ENCODE measurements at regions not wholly inside any gene's neighbourhood (a gene's known extent, or its start where the extent isn't known, plus 50 kb on each side); places are given as distances from the start of the nearest gene placed in this dataset.

DNA sequence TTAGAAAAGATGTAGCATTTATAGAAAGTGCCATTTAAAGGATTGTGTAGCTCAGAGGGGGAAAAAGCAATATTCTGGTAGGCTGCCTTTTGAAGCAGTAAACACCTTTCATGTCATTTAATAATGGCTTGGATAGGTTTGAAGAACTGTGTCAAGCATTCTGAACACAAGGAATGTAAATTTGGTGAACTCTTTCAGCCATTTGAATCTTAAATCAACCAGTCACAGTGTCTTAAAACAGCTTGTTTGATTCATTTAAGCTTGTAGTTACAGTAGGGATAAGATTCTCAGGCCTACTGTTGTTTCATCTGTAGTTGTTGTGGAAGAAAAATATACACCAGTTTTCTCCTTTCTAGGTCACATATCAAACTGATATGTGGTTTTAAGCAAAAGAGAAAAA, 299.4 kb upstream of the NOVA1 start:
- peaks cover 26% of the 10 kb centered on the region for H3K9me3 Mint-ChIP-seq
- H3K4me3 Mint-ChIP-seq, result no peak overlapping the region
- no peaks in the 10 kb centered on the region for H3K4me1 Mint-ChIP-seq (ENCODE audit: low read depth)
- H3K36me3 Mint-ChIP-seq (ENCODE audit: low read depth), result no peaks in the 10 kb centered on the region
- H3K27ac Mint-ChIP-seq, result no peak overlapping the region
- H3K27me3 Mint-ChIP-seq (ENCODE audit: low read depth), result no peaks in the 10 kb centered on the region

DNA sequence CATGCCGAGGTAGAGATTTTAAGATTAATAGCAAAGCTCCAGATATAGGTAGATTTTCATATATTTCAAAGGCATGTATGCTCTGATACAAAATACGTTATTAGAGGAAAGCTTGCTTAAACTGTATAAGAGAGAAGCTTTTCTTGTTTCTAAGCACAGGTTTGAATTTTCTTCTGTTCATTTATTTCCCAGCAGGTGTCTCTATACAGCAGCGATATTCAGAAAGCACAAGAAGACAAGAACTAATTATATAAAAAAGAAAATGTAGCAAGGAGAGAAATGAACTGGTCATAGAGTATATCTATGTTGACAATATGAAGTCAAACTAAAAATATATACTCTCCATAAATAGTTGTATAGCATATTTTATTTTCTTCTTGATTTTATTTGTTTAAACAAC, 307.4 kb upstream of the NOVA1 start:
- Mint-ChIP-seq H3K27ac (no peak overlapping the region), H3K4me3 (no peak overlapping the region), H3K27me3 (ENCODE audit: low read depth) (no peaks in the 10 kb centered on the region), H3K36me3 (ENCODE audit: low read depth) (no peaks in the 10 kb centered on the region), H3K9me3 (peaks cover 16% of the 10 kb centered on the region), H3K4me1 (ENCODE audit: low read depth) (no peaks in the 10 kb centered on the region)

DNA sequence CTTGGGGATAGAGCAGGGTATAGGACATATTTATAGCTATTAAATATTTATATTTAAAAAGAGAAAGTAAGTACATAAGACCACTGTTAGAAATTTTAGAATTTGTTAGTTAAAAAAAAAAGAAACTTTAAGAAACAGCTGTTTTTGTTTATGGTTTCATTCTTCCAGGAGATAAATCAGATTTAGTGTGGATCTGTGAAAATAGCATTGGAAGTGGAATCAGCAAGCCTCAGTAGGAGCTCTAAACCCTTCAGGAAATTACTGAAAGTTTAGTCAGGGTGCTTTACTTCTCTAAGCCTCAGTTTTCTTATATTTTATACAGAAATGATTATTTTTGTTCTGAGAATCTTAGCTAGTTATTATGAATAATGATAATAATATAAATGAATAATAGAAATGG, 316.0 kb upstream of the NOVA1 start:
- Mint-ChIP-seq H3K27ac (no peak overlapping the region), H3K9me3 (peaks cover 23% of the 10 kb centered on the region), H3K4me1 (ENCODE audit: low read depth) (no peaks in the 10 kb centered on the region), H3K27me3 (ENCODE audit: low read depth) (no peaks in the 10 kb centered on the region), H3K4me3 (no peak overlapping the region), H3K36me3 (ENCODE audit: low read depth) (no peaks in the 10 kb centered on the region)

DNA sequence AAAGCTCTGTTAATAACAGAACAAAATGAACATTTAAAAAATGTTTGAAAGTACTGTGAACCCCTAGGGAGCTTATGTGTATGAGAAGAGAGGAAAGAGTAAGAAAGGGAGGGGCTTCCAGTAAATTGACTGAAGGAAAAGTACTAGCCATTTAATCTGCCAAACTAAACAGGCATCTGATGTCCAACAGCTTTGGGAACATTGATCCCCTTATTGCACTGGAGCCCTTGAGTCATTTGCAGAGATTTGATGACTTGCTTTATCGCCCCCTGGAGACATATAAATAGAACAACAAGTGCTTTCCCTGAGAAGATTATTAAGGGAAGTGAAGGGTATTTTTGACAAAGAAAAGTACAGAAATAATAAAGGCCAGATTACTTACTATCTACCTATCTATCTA, 319.3 kb upstream of the NOVA1 start:
- Mint-ChIP-seq H3K4me1 (ENCODE audit: low read depth) (no peaks in the 10 kb centered on the region), H3K27ac (no peak overlapping the region), H3K9me3 (peaks cover 44% of the 10 kb centered on the region), H3K27me3 (ENCODE audit: low read depth) (no peaks in the 10 kb centered on the region), H3K4me3 (no peak overlapping the region), H3K36me3 (ENCODE audit: low read depth) (no peaks in the 10 kb centered on the region)

DNA sequence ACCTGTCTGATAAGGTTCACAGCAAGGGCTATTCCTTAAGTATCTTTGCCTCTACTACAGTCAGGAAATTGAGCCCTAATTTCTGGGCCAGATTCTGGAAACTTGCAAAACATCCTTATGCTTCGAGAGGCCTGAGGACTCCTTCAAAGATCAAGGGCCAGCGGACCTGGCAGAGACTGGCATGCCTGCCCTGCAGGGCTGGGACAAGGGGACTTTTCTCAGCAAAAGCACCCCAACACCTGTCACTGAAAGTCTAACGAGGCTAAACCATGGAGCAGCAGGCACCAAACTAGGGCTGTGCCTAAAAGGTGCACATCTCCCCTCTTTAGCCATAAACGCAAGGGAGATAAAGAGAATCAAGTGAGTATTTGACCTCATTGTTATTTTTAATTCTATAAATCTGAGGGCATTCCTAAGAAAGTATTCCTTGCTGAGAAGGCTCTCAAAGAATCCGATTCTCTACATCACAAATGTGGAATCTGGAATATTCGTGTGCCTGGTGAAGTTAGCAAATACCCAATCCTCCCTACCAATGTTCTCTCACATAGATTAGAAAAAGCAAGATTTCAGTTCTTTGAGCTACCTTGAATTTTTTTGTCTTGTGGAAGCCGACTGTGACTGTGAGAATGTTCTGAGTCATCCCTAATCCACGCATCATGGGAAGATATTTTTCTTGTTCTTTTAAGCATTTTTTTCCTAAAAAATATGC, 328.2 kb upstream of the NOVA1 start:
- Mint-ChIP-seq H3K27ac (no peak overlapping the region), H3K4me1 (ENCODE audit: low read depth) (no peaks in the 10 kb centered on the region), H3K4me3 (no peak overlapping the region), H3K36me3 (ENCODE audit: low read depth) (no peaks in the 10 kb centered on the region), H3K27me3 (ENCODE audit: low read depth) (no peaks in the 10 kb centered on the region), H3K9me3 (peaks cover 32% of the 10 kb centered on the region)

DNA sequence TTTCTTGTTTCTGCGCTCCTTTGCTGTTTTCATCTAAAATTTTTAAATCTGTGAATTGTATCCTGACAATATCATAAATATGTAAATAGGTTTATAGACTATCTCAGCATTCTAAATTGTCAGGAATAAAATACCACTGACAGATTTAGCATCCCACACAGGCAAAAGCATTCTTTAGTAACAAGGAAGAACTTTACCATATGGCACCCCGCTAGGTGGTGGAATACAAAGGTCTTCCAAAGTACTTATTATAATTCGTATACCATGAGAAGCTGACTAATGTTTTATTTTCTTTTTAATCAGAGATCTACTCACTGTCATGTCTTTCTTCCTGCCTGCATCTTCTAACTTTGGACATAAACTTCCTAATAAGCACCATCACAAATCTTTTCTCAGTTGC, 328.8 kb upstream of the NOVA1 start:
- H3K4me1 Mint-ChIP-seq (ENCODE audit: low read depth), result no peaks in the 10 kb centered on the region
- peaks cover 30% of the 10 kb centered on the region for H3K9me3 Mint-ChIP-seq
- no peaks in the 10 kb centered on the region for H3K27me3 Mint-ChIP-seq (ENCODE audit: low read depth)
- no peak overlapping the region for H3K27ac Mint-ChIP-seq
- no peak overlapping the region for H3K4me3 Mint-ChIP-seq
- no peaks in the 10 kb centered on the region for H3K36me3 Mint-ChIP-seq (ENCODE audit: low read depth)

DNA sequence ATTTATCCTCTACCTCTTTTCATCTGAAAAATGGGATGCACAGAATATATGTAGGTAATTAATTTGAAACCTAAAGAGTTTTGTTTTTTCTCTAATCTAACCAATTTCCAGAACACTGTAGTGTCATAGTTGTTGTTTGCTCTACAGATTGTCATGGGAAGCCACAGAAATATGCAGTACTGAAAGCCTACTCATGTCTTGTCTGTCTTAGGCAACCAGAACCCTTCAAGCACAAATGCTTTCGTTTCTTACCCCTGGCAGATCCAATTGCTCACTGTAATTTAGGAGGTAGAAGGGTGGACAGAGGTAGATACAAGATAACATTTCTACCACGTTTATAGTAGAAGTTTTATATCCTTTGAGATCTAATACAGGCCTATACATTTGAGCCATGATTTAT, 330.2 kb upstream of the NOVA1 start:
- H3K27ac Mint-ChIP-seq, result no peak overlapping the region
- H3K4me1 Mint-ChIP-seq (ENCODE audit: low read depth), result no peaks in the 10 kb centered on the region
- H3K27me3 Mint-ChIP-seq (ENCODE audit: low read depth), result no peaks in the 10 kb centered on the region
- no peak overlapping the region for H3K4me3 Mint-ChIP-seq
- peaks cover 39% of the 10 kb centered on the region for H3K9me3 Mint-ChIP-seq
- no peaks in the 10 kb centered on the region for H3K36me3 Mint-ChIP-seq (ENCODE audit: low read depth)

DNA sequence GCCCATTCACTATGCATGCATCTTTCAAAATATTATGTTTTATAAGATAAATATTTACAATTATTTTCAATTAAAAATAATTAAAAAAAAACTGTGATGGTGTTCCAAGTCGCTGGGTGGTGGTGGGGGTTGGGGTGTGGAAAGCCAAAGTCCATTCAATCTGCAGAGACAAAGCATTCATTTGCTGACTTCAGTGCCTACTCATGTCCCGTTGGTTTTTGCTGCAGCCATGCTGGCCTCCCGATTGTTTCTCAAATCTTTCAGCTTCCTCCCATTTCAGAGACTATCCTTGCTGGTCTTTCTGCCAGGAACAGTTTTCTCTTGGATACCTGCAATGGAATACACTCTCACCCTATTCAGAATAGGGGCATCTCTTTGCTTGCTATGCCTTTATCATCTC, 331.5 kb upstream of the NOVA1 start:
- Mint-ChIP-seq H3K27me3 (ENCODE audit: low read depth) (no peaks in the 10 kb centered on the region), H3K36me3 (ENCODE audit: low read depth) (peaks cover 1% of the 10 kb centered on the region), H3K4me3 (no peak overlapping the region), H3K9me3 (peaks cover 43% of the 10 kb centered on the region), H3K27ac (no peak overlapping the region), H3K4me1 (ENCODE audit: low read depth) (no peaks in the 10 kb centered on the region)

DNA sequence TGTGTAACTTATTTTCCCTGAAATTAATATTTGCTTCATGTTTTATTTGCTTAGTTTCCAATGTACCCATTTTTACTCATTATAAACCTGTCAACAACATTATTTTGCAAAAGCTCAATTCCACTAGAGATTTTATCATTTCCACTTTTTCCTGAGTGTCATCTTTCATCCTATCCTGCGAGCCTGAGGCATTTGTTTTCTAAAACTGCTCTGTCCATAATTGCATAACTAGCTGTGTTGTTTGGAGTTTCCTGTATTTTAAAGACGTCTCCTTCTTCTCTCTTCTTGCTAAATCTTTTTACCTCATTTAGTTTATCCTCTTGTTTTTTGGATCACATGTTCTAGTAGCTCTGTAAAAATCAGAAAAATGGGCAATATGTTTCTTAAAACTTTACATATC, 332.7 kb upstream of the NOVA1 start:
- Mint-ChIP-seq H3K9me3 (peaks cover 43% of the 10 kb centered on the region), H3K27me3 (ENCODE audit: low read depth) (no peaks in the 10 kb centered on the region), H3K4me3 (no peak overlapping the region), H3K27ac (no peak overlapping the region), H3K4me1 (ENCODE audit: low read depth) (no peaks in the 10 kb centered on the region), H3K36me3 (ENCODE audit: low read depth) (peaks cover 1% of the 10 kb centered on the region)

DNA sequence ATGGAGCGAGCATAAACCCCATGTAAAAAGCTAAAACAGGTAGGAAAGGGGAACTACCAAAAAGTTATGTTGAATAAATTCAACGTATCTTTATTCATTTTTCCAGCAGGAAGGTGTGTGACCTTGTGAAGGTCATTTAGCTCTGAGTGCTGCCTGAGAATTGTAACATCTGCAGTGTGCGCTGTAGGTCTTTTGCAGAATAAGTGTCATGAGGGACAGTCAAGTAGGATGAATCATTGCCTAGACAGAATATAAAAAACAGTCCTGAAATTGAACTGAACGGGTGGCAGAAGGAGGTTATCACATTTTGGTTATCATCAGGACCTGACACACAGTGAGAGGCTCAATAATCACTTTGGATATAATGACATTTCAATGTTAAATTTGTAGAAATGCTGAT, 334.8 kb upstream of the NOVA1 start:
- H3K4me3 Mint-ChIP-seq, result no peak overlapping the region
- H3K4me1 Mint-ChIP-seq (ENCODE audit: low read depth), result no peaks in the 10 kb centered on the region
- peaks cover 46% of the 10 kb centered on the region for H3K9me3 Mint-ChIP-seq
- no peaks in the 10 kb centered on the region for H3K27me3 Mint-ChIP-seq (ENCODE audit: low read depth)
- H3K36me3 Mint-ChIP-seq (ENCODE audit: low read depth), result peaks cover 1% of the 10 kb centered on the region
- no peak overlapping the region for H3K27ac Mint-ChIP-seq

DNA sequence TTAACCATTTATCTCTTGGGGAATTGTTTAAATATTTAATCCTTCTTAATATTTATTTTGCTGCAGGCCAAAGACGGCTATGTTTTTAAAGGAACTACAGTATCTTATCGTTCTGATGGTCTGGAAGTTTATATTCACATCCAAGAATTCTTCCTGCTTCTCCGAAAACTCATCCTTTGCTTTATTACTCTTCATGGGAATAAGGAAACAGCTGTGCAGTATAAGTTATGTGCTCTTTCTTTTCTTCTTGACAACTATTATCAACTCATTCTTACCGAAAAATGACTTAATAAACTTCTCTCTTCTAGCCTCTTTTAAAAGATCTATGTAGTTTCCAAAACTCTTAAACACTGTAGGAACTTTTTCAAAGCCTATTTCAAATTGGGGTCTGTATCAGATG, 335.6 kb upstream of the NOVA1 start:
- Mint-ChIP-seq H3K36me3 (ENCODE audit: low read depth) (peaks cover 1% of the 10 kb centered on the region), H3K4me3 (no peak overlapping the region), H3K27me3 (ENCODE audit: low read depth) (no peaks in the 10 kb centered on the region), H3K27ac (no peak overlapping the region), H3K9me3 (peaks cover 46% of the 10 kb centered on the region), H3K4me1 (ENCODE audit: low read depth) (no peaks in the 10 kb centered on the region)

DNA sequence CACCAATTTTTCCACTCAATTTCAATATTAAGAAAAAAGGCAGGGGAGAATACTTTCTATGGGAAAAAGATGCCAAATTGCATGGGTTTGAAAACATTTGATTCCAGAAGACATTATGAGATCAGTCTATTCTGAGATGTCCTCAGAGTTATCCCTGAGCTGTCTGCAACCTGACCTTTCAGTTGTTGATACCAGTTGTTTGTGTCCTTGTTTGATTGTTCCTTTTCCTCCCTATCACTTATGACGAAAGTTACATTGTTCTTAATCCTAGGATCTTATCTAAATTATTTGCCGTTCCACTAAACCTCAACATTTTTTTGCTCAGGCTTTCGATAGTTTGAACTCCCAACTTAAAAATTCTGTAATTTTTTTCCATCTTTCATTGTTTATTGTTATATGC, 336.3 kb upstream of the NOVA1 start:
- Mint-ChIP-seq H3K36me3 (ENCODE audit: low read depth) (peaks cover 1% of the 10 kb centered on the region), H3K27me3 (ENCODE audit: low read depth) (no peaks in the 10 kb centered on the region), H3K4me3 (no peak overlapping the region), H3K9me3 (peaks cover 46% of the 10 kb centered on the region), H3K27ac (no peak overlapping the region), H3K4me1 (ENCODE audit: low read depth) (no peaks in the 10 kb centered on the region)

DNA sequence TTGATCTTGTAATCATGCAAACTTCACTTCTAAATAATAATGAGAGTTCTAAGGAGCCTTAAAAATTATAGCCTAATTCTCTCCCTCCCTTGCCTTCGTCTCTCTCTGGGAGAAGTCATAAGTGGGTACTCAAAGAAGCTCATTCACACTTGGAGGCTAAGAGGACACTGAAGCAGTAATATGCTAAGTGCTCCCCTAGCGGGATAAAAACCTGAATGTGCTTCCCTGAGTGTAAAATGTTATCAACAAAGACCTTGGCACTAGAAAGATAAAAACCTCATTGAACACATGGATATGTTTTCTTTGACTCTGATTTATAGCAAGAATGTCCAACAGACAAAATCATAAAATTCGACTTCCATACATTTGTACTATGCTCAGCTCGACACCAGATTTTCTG, 337.9 kb upstream of the NOVA1 start:
- Mint-ChIP-seq H3K27me3 (ENCODE audit: low read depth) (no peaks in the 10 kb centered on the region), H3K4me1 (ENCODE audit: low read depth) (no peaks in the 10 kb centered on the region), H3K4me3 (no peak overlapping the region), H3K9me3 (peaks cover 48% of the 10 kb centered on the region), H3K27ac (no peak overlapping the region), H3K36me3 (ENCODE audit: low read depth) (peaks cover 1% of the 10 kb centered on the region)

DNA sequence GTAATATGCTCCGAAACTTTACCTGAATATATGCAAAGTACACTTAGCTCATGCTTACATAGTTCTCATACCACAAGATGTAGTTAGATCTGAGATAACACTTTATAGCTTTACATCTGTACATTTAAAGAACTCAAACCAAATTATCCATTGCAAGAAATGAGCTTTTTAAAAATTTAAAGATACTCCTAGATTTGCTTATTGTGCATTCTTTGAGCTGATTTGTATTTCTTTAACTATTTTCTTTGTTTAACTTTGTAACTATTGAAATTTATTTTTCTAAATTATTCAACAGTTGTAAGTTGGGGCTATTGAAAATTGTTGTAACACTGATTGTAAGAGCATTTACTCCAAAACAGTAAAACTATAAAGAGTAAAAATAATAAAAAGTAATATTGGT, 340.2 kb upstream of the NOVA1 start:
- H3K9me3 Mint-ChIP-seq, result peaks cover 46% of the 10 kb centered on the region
- no peak overlapping the region for H3K4me3 Mint-ChIP-seq
- peaks cover 1% of the 10 kb centered on the region for H3K36me3 Mint-ChIP-seq (ENCODE audit: low read depth)
- no peak overlapping the region for H3K27ac Mint-ChIP-seq
- H3K4me1 Mint-ChIP-seq (ENCODE audit: low read depth), result no peaks in the 10 kb centered on the region
- no peaks in the 10 kb centered on the region for H3K27me3 Mint-ChIP-seq (ENCODE audit: low read depth)

DNA sequence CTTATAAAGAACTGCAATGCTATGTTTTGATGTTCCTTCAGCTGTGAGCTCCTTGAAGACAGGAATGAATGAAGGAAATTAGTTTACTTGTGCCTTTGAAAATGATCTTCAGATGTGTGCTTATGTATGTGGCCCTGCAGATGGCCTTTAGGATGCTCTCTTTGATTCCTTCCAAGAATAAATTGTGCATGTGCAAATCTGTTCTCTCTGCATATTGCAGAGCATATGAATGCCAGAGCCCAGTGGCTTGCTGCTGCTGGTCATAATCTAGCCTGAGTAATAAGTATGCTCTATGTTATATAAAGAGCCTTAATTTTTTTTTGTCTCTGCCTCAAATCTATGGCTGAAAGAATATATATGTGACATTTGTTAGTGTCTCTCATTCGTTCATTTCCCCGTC, 341.9 kb upstream of the NOVA1 start:
- Mint-ChIP-seq H3K36me3 (ENCODE audit: low read depth) (no peaks in the 10 kb centered on the region), H3K27ac (no peak overlapping the region), H3K4me1 (ENCODE audit: low read depth) (no peaks in the 10 kb centered on the region), H3K27me3 (ENCODE audit: low read depth) (no peaks in the 10 kb centered on the region), H3K4me3 (no peak overlapping the region), H3K9me3 (peaks cover 43% of the 10 kb centered on the region)

DNA sequence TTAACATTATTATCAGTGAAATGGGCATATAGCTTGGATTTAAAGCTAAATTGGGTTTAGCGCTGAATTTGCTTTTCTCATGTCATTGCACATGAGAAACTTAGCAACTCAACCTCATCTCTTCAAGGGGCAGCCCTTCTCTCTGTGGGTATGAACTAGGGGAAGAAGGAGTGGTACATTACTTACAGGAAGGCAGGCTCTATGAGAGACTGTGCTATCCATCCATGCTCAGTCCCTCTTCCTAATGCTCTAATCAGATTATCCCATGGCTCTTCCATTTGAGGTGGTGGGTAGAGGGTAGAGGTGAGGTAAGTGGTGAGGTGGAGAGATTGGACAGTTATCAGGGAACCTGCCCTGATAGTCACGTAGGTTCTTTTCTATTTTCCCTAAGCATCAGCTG, 343.7 kb upstream of the NOVA1 start:
- Mint-ChIP-seq H3K36me3 (ENCODE audit: low read depth) (no peaks in the 10 kb centered on the region), H3K9me3 (peaks cover 34% of the 10 kb centered on the region), H3K27ac (no peak overlapping the region), H3K4me3 (no peak overlapping the region), H3K27me3 (ENCODE audit: low read depth) (no peaks in the 10 kb centered on the region), H3K4me1 (ENCODE audit: low read depth) (no peaks in the 10 kb centered on the region)

Data from T-helper 1 cell treated with Interleukin-12 subunit alpha and Interleukin-12 subunit beta and Interleukin-4 antibody, amounts not matched to agents 30 μg/mL and 1 μg/mL, for 36 hours (primary cell).